C1 segment of cervical spinal cord (tissue), 14 donors: ENCODE measurements at regions not wholly inside any gene's neighbourhood (a gene's known extent, or its start where the extent isn't known, plus 50 kb on each side); places are given as distances from the start of the nearest gene placed in this dataset.
"Not testable (repeated sequence)": the region's sequence is repeated elsewhere in the genome, so short reads cannot be mapped to it uniquely, and the experiment has no call there.

ENCODE experiments used
- DNase-seq, 14 donors: peaks; one replicate each; lab custom pipeline; 2025; lab: John Stamatoyannopoulos, UW

DNA sequence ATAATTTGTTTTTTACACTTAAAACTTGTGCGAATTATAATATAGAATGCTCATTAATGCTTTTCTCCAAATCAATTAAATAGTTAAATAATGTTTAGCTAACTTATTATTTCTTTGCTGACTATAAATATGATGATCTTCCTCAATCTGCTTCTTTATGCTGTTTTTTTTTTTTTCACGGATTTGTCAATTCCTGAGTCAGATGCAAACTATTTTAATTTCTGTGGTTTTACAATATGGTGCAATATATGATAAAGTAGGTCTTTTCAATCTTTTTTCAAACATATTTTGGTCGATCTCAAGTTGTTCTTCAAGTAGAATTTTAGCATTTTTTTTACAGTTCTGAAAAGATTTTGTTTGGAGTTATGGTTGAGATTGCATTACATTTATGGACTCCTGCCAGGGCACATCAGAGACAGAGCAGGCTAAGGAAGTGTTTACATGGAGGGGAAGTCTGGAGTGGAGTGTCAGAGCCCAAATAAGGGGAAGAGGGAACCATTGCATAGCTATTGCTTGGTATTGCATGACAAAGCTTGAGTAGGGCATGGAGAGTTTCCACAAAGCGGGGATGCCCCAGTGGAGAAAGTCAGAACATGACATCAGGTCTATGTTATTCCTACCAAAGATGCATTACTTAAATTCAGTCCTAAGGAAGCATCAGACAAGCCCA, 204.4 kb downstream of the OTUD1 start:
- peak in 1 of 14 donors; percentile 0 for DNase-seq

DNA sequence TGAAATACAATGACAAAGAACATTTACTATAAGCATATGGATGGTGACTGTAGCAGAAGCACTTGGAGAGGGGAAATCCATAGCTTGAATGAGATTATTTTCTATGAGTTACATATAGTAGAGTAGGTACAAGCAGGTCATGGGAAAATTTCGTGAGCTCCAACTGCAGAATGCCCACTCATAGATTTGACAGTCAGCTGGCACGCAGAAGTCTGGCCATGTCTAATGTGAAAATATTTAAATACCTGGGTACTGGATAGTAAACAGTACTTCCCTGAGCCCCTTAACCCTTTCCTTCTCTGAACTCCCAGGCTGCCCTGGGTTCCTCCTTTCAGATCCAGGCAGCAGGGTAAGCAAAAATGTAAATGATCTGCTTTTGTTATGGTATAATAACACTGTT, 209.7 kb downstream of the OTUD1 start:
- no peak for DNase-seq

DNA sequence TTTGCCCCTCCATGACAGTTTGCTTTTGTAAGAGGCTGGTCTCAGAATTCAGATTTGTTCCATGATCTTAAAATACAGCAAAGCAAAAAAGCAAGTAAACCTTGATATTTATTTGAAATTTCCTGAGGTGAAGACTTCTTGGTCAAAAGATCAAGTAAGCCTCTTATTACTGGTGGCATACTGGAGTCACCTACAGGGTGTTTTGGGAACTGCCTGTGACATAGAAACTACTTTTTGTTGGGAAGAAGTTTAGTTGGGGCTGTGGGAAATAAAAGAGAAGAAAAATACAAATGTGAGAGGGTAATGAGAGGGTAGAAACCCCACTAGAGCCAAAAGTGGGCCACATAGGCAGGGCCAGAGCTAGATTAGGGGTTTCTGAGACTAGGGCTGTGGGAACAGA, 217.9 kb downstream of the OTUD1 start:
- DNase-seq: no peak

DNA sequence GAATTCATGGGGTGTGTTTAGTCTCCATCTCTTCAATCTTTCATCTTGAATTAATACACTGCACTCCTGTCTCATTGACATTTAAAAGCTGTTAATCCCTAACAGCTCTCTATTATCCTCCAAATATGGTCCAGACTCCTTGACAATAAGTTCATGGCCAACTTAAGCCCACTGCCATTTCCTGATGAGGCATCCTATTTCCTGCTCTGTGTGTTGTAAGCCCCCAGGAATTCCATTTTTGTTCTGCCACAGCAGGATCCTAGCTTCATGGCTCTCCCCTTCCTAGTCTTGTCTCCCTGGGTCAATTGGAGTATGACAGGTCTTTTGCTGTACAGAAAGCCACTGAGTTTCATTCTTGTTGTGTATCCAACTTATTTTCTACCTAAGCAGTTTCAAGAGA, 218.8 kb downstream of the OTUD1 start:
- no peak for DNase-seq

DNA sequence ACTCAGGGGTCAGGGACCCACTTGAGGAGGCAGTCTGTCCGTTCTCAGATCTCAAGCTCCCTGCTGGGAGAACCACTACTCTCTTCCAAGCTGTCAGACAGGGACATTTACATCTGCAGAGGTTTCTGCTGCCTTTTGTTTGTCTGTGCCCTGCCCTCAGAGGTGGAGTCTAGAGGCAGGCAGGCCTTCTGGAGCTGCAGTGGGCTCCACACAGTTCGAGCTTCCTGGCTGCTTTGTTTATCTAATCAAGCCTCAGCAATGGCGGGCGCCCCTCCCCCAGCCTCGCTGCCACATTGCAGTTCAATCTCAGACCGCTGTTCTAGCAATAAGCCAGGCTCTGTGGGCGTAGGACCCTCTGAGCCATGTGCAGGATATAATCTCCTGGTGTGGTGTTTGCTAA, 233.0 kb downstream of the OTUD1 start:
- not testable (repeated sequence) for DNase-seq

DNA sequence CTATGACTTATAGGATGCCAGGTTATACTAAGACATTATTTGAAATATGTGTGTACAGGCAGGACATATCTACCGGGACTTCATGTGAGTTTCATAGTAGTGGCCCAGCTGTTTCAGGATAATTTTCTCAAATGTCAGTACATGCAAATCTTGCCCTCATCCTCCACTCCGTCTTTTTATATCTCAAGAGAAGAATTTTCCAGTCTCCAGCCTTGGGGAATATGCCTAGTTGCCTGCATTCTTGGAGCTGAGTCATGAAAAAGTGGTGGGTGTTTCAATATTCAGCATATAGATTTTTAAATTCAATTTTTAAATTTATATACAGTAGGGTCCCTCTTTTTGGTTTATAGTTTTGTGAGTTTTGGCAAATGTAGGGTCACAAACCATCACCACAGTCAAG, 236.7 kb downstream of the OTUD1 start:
- no peak for DNase-seq

DNA sequence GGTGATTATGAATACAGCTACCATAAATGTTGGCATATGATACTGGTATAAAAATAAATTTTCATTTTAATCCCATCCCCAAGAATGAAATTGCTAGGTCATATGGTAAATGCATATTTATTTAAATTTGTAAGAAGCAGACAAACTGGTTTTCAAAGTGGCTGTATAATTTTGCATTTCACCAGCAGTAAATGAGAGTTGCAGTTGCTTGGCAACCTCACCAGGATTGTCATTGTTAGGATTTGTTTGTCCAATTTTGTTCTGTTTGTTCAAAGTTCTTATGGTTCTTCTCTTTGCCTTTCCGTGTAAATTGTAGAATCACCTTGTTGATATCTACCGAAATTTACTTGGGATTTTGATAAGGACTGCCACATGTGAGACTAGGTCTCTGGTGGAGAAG, 237.4 kb downstream of the OTUD1 start:
- DNase-seq: no peak

DNA sequence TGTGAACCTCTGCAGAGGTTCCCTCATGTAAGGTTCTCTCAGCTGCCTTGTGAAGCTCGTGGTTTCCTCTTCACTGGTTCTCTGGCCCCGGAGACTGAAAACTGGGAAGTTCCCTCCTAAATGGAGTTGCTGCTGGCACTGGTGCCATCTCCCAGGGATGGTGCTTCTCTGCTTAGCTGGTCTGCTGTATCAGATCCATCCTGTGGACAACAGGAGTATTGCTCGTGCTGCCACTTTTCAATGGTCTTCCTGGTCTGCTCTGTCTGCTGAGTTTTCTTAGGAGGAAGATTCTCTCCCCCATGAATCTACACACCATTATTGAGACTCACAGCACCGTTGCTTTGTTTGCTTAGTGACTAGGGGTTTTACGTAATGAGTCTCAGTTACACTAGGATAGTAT, 247.8 kb downstream of the OTUD1 start:
- no peak for DNase-seq

DNA sequence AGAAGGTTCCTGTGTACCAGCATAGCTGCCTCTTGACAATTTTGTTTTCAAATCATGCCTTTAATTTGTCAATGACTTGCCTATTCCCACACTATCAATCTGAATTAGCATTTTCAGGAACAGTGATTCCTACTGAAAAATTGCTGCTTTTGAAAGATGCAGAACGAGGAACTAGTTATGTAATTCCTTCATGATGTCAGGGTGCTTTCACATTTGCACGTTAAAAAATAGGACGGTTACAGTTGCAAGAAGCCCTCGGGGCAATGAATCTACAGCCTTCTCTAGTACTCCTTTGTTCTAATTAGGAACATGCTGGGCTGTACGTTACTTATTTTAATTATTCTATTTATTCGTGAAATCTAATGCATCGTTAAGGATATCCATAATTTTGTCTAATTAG, 253.9 kb downstream of the OTUD1 start:
- no peak for DNase-seq

DNA sequence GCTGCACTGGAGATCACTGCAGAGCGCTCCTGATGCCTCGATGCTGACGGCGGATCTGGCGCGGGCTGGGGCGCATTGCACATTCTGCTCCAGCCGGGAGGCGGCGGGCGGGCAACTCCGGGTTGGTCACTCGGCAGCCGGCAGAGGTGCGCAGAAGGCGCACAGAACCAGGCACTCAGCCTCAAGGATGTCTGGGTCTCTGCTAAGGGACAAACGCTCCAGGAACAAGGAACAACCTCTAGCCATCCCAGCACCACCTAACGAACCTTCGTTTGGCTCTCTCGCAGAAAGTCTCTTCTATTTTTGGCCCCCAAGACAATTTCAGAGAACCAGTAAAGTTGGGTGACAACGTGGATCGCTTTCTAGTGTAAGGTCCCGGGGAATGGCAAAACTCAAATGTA, 254.6 kb downstream of the OTUD1 start:
- no peak for DNase-seq

DNA sequence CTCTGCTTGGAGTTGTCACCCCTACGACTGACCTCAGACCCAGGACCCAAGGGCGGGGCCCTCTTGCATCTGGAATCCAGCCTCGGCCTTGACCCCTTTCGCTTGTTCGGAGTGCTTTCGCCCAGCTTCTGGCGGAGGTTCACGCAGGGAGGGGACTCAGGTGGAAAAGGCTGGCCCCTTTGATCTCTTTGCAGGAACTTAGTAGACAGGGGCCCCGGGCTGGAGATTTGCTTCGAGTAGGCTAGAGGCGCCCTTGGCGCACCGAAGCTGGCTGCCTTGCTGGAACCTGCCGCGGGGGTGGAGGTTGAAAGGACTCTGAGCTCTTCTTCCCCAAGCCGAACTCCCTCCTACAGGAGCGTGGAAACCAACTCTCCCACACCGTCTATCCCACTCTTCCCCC, 255.1 kb downstream of the OTUD1 start:
- DNase-seq: no peak

DNA sequence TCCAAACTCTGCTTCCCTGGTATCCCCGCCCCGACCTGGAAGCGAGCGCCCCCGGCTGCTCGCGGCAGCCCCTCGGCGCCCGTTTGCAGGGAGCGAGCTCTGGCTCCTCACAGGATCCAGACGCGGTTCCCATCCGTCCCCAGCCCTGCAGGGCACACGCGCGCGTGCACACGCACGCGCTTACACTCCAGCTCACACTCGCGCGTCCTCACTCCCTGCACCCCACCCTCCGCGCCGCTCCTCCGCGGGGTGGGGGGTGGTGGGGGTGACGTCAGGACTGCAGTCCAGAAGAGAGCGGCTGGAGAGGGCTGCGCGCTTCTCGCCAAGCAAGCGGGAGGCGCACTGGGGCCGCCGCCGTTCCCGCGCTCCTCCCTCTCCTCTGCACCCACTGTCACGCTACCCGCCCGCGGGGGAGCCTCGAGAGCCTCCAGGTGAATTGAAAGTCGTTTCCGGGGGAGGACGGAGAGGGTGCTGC, 255.6 kb downstream of the OTUD1 start:
- no peak for DNase-seq

DNA sequence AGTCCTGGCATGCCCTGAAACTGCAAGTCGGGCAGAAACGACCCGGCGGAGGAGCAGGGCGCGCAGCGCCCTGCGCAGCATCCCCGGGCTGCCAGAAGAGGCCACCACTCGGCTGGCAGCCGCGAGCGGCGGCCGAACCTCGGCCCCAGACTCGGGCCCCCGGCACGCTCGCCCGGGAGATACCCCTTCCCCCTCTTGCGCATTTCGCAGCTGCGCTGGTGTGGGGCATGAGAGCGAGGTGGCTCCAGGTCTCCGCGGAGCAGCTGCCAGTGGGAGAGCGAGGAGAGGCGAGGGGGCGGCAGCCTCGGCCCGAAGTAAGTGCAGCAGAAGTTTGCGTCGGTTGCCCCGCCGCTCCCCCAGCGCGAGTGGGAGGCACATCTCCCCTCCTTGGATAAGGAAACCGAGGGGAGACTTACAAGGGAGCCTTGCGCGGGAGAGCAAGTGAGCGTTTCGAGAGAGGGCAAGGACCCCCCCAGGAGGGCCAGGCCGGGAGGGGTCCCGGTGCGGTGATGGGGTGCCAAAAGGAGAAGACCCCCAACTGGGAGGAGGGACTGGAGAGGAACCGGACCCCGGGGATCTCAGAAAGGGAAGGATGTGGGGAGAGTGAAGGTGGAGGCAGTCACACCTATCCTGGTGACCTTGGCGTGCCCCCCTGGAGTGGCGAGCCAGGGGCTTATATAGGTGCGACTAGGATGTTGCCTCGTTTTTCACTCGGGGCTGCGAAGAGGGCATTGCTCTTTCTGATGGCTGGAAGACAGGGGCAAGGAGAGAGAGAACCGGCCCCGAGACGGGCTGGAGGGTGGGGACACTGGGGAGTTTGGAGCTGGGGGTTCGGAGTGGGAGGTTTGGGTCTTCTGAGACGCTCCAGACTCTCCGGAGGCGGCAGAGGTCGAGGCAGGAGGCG, 256.3 kb downstream of the OTUD1 start:
- DNase-seq: no peak

DNA sequence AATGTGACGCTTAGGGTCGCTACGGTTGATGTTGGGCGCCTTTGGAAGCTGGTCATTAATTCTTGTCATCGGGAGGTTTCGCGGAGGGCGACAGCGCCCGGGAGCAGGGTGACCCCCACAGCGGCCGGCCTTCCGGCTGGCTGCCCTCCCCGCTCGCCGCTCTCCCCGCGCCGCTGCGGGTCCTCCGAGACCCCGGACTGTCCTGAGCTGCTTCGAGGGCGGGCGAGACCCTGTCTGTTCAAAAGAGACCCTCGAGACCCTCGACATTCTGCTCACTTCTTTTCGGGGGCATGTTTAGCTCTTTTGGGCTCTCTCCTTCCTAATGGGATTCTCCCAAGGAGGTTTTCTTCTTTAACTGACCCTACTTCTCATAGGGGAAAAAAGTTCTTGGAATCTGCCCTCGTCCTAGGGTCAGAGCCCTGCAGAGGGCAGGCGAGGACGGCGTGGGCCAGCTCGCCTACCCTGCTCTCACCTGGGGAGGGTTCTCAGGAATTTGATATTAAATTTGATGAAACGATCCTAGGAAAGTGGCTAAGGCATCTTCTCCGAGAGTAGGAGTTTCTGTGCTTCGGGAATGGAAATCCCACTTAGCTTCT, 257.0 kb downstream of the OTUD1 start:
- DNase-seq: no peak

DNA sequence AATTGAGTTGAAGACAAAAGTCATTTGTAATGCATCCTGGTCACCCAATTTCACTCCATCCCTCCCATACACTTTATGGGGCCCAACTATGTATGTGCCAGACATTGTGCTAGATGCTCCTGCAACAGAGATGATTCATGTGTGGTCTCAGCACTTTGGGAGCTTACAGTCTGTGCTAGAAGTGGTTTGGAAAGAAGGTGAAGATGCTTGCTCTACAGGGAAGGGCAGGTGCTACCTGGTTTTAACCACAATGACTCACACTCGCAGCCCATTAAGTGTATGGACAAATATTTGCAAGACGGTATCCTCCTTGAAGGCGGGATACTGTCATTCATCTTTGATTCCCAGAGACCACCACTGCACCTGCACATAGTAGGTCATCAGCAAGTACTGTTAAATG, 257.6 kb downstream of the OTUD1 start:
- no peak for DNase-seq

DNA sequence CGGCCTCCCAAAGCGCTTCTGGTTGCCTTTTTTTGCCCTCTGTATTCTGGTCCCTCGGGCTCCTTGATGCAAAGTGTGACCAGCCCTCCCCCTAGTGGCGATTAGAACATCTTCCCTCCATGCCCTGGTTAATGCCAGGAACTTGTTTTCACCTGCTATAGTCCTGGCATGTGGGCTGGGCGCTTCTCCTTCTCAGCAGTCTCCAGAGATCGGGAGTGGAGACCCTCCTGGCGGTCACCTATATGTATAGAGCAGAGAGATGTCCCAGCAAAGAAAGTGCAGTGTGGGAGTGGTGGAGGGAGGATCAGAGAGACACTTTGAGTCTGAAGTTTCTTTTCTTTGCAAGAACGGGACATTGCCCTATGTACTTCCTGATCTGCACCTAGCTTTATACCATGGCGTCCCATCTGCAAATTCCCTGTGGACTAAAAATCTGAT, 264.1 kb downstream of the OTUD1 start:
- peak in 4 of 14 donors; percentile 12 to 18 (median 16) for DNase-seq

DNA sequence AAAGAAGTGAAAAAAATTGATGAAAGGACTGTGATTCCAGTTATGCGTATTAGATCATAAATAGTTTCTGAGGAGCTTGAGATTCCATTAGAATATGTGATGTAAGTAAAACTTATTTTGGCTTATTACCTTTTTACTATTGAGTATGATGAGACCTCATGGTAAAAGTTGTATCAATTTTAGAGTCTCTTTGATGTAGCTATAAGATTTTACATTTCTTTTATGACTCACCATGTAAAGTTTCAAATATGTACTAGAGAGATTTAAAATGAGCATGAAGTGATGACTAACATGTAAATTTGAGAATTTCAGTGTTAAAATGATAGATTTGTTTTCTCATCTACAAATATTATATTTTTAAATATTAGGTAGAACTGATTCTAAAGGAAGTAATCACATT, 276.5 kb downstream of the OTUD1 start:
- DNase-seq: no peak

DNA sequence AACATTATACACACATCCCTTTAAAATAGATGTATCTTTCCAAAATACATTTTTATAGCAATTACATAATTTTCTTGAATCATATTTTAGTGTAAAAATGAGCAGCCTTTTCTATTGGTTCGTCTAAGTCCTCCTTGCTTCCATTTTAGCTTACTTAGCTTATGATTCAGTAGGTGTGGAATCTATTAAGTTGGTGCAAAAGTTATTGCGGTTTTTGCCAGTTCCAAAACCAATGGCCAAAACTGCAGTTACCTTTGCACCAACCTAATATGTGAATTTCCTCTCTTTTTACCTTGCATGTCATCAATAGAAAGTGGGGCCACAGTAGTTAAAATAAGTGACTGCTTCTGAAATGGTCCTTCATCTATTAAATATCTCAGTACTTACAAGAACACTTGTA, 279.0 kb downstream of the OTUD1 start:
- no peak for DNase-seq

DNA sequence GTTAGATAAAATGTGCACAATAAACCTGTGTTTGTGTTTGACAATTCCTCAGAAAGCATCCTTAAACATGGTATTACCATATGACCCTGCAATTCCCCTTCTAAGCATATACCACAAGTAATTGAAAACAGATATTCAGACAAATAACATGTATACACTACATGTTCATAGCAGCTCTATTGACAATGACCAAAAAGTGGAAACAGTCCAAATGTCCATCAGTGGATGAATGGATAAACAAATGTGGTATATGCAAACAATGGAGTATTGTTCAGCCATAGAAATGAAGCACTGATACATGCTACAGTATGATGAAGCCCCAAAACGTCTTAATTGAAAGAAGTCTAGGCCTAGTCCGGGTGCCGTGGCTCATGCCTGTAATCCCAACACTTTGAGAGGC, 280.1 kb downstream of the OTUD1 start:
- DNase-seq: no peak

DNA sequence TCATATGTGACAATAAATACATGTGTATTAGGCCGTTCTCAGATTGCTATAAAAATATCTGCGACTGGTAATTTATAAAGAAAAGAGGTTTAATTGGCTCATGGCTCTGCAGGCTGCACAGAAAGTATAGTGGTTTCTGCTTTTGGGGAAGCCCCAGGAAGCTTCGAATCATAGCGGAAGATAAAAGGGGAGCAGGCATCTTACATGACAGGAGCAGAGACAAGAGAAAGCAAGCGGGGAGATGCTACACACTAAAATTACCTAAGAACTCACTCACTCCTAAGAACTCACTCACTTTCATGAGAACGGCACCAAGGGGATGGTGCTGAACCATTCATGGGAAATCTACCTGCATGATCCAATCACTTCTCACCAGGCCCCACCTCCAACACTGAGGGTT, 284.9 kb downstream of the OTUD1 start:
- DNase-seq: no peak

DNA sequence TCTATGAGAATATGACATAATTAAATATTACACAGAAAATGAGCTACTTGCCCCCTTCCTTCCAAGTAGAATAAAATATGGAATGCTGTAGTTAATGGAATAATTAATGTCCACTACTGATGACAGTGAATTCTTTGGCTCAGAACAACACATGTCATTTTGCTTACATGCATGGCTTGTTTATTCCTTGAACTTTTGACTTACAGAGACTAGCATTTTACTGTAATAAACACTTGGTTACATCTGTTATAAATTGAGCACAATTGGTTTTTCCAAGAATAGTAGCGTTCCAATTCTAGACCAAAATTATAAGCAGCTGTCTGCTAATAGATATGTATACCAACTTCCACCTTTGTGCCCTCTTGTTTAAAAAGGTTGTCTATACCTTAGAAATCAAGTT, 286.7 kb downstream of the OTUD1 start:
- no peak for DNase-seq

DNA sequence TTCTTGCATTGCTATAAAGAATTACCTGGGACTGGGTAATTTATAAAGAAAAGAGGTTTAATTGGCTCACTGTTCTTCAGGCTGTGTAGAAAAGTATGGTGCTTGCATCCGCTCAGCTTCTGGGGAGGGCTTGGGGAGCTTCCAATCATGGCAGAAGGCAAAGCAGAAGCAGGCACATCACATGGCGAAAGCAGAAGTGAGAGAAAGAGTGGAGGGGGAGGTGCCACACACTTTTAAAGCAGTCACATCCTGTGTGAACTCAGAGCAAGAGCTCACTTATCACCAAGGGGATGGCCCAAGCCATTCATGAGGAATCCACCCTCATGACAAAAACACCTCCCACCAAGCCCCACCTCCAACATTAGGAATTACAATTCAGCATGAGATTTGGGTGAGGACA, 303.5 kb downstream of the OTUD1 start:
- no peak for DNase-seq

DNA sequence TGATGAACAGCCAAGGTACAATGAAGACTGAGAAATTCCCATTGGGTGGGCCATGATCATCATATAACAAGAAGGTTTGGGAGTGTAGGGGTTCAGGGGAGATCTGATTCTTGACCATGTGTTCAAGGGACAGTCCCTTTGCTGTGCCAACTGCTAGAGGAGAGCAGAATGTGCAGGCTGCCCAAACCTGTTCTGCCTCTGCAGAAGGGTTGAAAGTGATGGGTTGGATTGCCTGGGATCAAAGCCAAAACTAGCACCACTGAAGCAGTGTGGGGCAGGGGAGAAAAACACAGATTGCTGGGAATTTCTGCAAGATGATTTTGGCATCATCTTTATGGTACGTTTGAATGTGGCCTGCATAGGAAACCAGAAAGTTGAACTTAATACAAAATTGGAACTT, 303.9 kb downstream of the OTUD1 start:
- DNase-seq: no peak
